Gastrocnemius medialis (tissue), 4 donors: ENCODE measurements at regions not wholly inside any gene's neighbourhood (a gene's known extent, or its start where the extent isn't known, plus 50 kb on each side); places are given as distances from the start of the nearest gene placed in this dataset.
"Not testable (repeated sequence)": the region's sequence is repeated elsewhere in the genome, so short reads cannot be mapped to it uniquely, and the experiment has no call there.

Experiments used
- ATAC-seq, 2 donors: fragments of 150-250 bp; one replicate each; pipeline ENCODE4 v1.9.1; 2016
- DNase-seq, 2 donors: peaks; one replicate each; pipeline ENCODE4 v3.0.0-alpha.2; 2019
- H3K27ac ChIP-seq, 4 donors: fragments of 200-600 bp; sonication (generic); 1 replicate in 1 of 4; 2 replicates in 3 of 4; pipeline ENCODE4 v1.5.1; 2016 to 2018; ENCODE audit warnings: mild to moderate bottlenecking in 2 of 4, moderate library complexity in 1 of 4
- H3K27me3 ChIP-seq, 3 donors: fragments of 200-600 bp; sonication (generic) in 2 of 3; 1 replicate in 1 of 3; 2 replicates in 2 of 3; pipeline versions ENCODE4 v1.5.1 to v1.6.0; 2016 to 2019; ENCODE audit warnings: mild to moderate bottlenecking in 1 of 3, moderate library complexity in 1 of 3
- H3K36me3 ChIP-seq, 2 donors: fragments of 200-600 bp; sonication (generic) in 1 of 2; one replicate each; pipeline ENCODE4 v1.5.1; 2017 to 2018
- H3K4me1 ChIP-seq, 2 donors: fragments of 200-600 bp; sonication (generic) in 1 of 2; one replicate each; pipeline ENCODE4 v1.5.1; 2016 to 2017; ENCODE audit warnings: mild to moderate bottlenecking in 2 of 2
- H3K4me3 ChIP-seq, 4 donors: fragments of 200-600 bp; sonication (generic) in 3 of 4; 1 replicate in 1 of 4; 2 replicates in 3 of 4; pipeline ENCODE4 v1.5.1; 2016 to 2019; ENCODE audit warnings: mild to moderate bottlenecking in 2 of 4
- H3K9me3 ChIP-seq, 3 donors: fragments of 200-600 bp; sonication (generic) in 2 of 3; 1 replicate in 1 of 3; 2 replicates in 2 of 3; pipeline ENCODE4 v1.5.1; 2016 to 2019
- POLR2A ChIP-seq, 2 donors: fragments of 450-650 bp; IDR thresholded peaks; one replicate each; pipeline ENCODE4 v1.6.1; 2017; ENCODE audit warnings: antibody characterized with exemption in 2 of 2, mild to moderate bottlenecking in 2 of 2, moderate library complexity in 2 of 2
- in situ Hi-C, 4 donors: fragments of 200-750 bp; cut with MboI; loops; one replicate each; pipeline versions ENCODE4 v1.15.0 to v1.8.0; 2017; ENCODE audit warnings: low sequenced_read_pairs in 4 of 4
- intact Hi-C: fragments of 100-400 bp; cut with DNase I; formaldehyde crosslinking; loops from one replicate; pipeline ENCODE4 v1.15.1; 2023; ENCODE audit warnings: low total_unique reads
- TF ChIP-seq, protein P1 (sequence below), 5 experiments: fragments of 450-650 bp in 3 of 5; fragments of 200-600 bp in 2 of 5; sonication (generic) in 2 of 5; IDR thresholded peaks in 4 of 5; conservative IDR thresholded peaks in 1 of 5; 1 replicate in 4 of 5; 2 replicates in 1 of 5; pipeline ENCODE4 v1.5.1; 2016 to 2019; ENCODE audit warnings: antibody characterized with exemption in 5 of 5, mild to moderate bottlenecking in 3 of 5, moderate library complexity in 3 of 5

DNA sequence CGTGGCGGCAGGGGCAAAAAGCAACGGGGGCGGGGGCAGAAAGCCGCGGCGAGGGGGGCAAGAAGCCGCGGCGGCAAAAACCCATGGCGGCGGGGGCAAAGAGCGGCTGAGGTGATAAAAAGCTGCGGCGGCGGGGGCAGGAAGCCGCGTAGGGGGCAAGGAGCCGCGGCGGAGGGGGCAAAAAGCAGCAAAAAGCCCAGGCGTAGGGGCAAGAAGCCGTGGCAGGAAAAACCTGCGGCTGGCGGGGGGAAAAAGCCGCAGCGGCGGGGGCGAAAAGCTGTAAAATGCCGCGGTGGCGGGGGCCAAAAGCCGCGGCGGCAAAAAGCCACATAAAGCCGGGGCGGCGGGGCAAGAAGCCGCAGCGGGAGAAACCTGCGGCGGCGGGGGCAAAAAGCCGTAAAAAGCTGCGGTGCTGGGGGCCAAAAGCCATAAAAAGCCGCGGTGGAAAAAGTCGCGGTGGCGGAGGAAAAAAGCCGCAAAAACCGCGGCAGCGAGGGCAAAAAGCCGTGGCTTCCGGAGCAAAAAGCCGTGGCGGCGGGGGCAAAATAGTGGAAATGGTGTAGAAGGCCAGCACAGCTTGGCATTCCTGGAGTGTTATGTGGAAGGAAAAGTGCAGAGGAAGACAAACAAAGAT is 487.8 kb downstream of the ZNF33B start:
- H3K27me3 ChIP-seq = peaks cover 0 to 3% (median 0%) of the 10 kb centered on the region in 3 donors
- TF ChIP-seq, protein P1, sequence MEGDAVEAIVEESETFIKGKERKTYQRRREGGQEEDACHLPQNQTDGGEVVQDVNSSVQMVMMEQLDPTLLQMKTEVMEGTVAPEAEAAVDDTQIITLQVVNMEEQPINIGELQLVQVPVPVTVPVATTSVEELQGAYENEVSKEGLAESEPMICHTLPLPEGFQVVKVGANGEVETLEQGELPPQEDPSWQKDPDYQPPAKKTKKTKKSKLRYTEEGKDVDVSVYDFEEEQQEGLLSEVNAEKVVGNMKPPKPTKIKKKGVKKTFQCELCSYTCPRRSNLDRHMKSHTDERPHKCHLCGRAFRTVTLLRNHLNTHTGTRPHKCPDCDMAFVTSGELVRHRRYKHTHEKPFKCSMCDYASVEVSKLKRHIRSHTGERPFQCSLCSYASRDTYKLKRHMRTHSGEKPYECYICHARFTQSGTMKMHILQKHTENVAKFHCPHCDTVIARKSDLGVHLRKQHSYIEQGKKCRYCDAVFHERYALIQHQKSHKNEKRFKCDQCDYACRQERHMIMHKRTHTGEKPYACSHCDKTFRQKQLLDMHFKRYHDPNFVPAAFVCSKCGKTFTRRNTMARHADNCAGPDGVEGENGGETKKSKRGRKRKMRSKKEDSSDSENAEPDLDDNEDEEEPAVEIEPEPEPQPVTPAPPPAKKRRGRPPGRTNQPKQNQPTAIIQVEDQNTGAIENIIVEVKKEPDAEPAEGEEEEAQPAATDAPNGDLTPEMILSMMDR (IDR thresholded peaks at IDR 0.05 in 4 of 5, conservative IDR thresholded peaks at IDR 0.05 in 1 of 5) = no peak
- TF ChIP-seq POLR2A (IDR thresholded peaks at IDR 0.05) = no peak
- in situ Hi-C loops = no loop called here
- DNase-seq = no peak
- H3K9me3 ChIP-seq = no peaks in the 10 kb centered on the region
- no peak overlapping the region for H3K4me3 ChIP-seq
- H3K27ac ChIP-seq = no peak overlapping the region
- no peak for ATAC-seq
- no peaks in the 10 kb centered on the region for H3K4me1 ChIP-seq
- intact Hi-C loops = no loop called here
- no peaks in the 10 kb centered on the region for H3K36me3 ChIP-seq

DNA sequence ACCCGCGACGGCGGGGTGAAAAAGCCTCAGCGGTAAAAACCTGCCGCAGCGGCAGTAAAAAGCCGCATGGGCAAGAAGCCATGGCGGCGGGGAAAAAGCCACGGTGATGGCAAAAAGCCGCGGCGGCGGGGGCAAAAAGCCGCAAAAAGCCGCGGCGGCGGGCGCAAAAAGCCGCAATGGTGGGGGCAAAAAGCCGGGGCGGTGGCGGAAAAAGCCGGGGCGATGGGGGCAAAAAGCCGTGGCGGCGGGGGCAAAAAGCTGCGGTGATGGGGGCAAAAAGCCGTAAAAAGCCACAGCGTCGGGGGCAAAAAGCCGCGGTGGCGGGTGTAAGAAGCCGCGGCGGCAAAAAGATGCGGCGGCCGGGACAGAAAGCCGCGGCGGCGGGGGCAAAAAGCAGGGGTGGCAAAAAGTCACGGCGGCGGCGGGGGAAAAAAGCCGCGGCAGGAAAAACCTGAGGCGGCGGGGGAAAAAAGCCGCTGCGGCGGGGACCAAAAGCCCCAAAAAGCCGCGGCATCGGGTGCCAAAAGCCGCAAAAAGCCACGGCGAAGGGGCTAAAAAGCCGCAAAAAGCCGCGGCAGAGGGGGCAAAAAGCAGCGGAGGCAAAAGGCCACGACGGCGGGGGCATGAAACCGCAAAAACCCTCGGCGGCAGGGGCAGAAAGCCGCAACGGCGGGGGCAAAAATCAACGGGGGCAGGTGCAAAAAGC is 488.5 kb downstream of the ZNF33B start:
- intact Hi-C loops (no loop called here), in situ Hi-C loops (no loop called here)
- H3K4me1 ChIP-seq = no peaks in the 10 kb centered on the region
- no peak for ATAC-seq
- H3K27me3 ChIP-seq = peaks cover 0 to 3% (median 0%) of the 10 kb centered on the region in 3 donors
- H3K27ac ChIP-seq = no peak overlapping the region
- H3K4me3 ChIP-seq = no peak overlapping the region
- H3K9me3 ChIP-seq = no peaks in the 10 kb centered on the region
- DNase-seq = no peak
- TF ChIP-seq, protein P1 (IDR thresholded peaks at IDR 0.05 in 4 of 5, conservative IDR thresholded peaks at IDR 0.05 in 1 of 5) = no peak
- TF ChIP-seq POLR2A (IDR thresholded peaks at IDR 0.05) = no peak
- no peaks in the 10 kb centered on the region for H3K36me3 ChIP-seq

DNA sequence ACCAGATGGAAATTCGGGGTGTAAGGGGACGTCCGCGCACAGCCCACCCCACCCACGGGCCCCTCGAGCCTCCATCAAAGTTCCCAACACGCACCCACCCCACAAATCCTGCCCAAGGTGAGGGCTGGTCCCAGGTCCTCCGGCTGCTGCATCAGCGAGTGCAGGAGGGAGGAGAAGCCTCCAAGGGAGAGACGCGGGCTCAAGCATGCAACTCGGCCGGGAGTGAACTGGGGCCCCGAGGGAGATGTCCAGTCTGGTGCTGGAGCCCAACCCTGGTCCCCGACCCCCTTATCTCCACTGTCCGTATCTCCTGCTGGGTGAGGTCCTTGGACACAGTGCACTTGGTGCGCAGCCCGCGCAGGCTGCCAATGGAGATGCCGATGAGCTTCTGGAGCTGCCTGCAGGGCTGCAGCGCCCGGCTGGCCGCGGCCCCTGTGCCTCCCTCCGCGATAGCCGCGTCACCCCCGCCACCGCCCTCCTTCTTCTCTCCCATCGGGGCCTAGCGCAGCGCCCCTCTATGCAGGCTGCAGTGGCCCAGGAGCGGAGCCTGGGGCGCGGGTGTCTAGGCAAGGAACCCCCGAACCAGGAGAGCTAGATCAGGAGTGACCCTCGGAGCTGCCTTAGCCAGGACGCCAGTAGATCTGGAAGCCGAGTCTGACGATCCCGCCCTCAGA is 489.2 kb downstream of the ZNF33B start:
- DNase-seq = no peak
- intact Hi-C loops = no loop called here
- H3K9me3 ChIP-seq = no peaks in the 10 kb centered on the region

DNA sequence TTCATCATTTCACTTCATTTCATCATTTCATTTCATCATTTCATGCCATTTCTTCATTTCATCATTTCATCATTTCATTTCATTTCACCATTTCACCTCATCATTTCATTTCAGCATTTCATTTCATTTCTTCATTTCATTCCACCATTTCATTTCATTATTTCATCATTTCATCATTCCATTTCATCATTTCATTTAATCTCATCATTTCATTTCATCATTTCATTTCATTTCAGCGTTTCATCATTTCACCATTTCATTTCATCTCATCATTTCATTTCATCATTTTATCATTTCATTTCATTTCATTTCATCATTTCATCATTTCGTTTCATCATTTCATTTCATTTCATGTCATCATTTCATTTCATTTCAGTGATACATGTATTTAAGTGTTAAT is 492.2 kb downstream of the ZNF33B start:
- in situ Hi-C loops, H3K9me3 ChIP-seq: not testable (repeated sequence)

More for the DNA sequence above, 489.2 kb downstream of the ZNF33B start:
- in situ Hi-C loops = no loop called here
- Histone ChIP-seq H3K27me3 (peaks cover 0 to 3% (median 0%) of the 10 kb centered on the region in 3 donors), H3K4me3 (no peak overlapping the region), H3K36me3 (no peaks in the 10 kb centered on the region), H3K4me1 (no peaks in the 10 kb centered on the region), H3K27ac (no peak overlapping the region)
- ATAC-seq = no peak
- no peak for TF ChIP-seq POLR2A (IDR thresholded peaks at IDR 0.05)
- TF ChIP-seq, protein P1 (IDR thresholded peaks at IDR 0.05 in 4 of 5, conservative IDR thresholded peaks at IDR 0.05 in 1 of 5) = no peak

DNA sequence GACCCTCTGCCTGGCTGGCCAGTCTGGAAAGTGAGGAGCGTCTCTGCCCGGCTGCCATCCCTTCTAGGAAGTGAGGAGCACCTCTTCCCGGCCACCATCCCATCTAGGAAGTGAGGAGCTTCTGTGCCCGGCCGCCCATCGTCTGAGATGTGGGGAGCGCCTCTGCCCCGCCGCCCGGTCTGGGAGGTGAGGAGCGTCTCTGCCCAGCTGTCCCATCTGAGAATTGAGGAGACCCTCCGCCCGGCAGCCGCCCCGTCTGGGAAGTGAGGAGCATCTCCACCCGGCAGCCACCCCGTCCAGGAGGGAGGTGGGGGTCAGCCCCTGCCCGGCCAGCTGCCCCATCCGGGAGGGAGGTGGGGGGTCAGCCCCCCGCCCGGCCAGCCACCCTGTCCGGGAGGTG is 500.3 kb downstream of the ZNF33B start:
- in situ Hi-C loops = not testable (repeated sequence)

More for the DNA sequence above, 492.2 kb downstream of the ZNF33B start:
- H3K27ac ChIP-seq, intact Hi-C loops, H3K4me3 ChIP-seq, H3K36me3 ChIP-seq, H3K27me3 ChIP-seq, ATAC-seq, H3K4me1 ChIP-seq, DNase-seq: not testable (repeated sequence)

More for the DNA sequence above, 500.3 kb downstream of the ZNF33B start:
- H3K4me1 ChIP-seq, H3K27ac ChIP-seq, H3K4me3 ChIP-seq, H3K27me3 ChIP-seq, intact Hi-C loops, DNase-seq, ATAC-seq, H3K9me3 ChIP-seq, H3K36me3 ChIP-seq: not testable (repeated sequence)
